ENCODE measurements at regions not wholly inside any gene's neighbourhood (a gene's known extent, or its start where the extent isn't known, plus 50 kb on each side); places are given as distances from the start of the nearest gene placed in this dataset.

DNA sequence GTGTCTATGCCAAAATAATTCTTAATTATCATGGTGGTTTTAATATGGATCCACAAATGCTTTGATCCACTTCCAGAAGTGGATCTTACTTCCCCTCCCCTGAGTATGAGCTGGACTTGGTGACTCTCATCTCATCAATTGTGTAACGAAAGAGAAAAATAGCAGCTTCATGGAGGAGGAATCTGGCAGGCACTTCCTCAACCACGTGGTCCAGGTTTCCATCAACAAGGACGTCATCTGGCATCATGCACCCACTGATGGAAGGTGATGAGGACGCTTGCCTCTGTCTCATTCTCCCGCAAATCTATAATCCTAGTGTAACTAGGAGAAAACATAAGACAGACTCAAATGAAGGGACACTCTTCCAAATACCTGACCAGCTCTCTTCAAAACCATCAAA is 54.6 kb upstream of the S1PR3 start:
- no peaks in the 10 kb centered on the region for H3K36me3 ChIP-seq (ENCODE audit: control insufficient read depth in 2 of 2, extremely low read depth in 1 of 2, insufficient read depth in 1 of 2, low read length in 1 of 2)
- Mint-ChIP-seq H3K4me1 (peaks cover 0 to 4% (median 0%) of the 10 kb centered on the region in 3 donors), H3K4me3 (no peak overlapping the region), H3K9me3 (no peaks in the 10 kb centered on the region), H3K27me3 (peaks cover 15 to 23% of the 10 kb centered on the region in 2 donors), H3K36me3 (no peaks in the 10 kb centered on the region), H3K27ac (no peak overlapping the region)
- ChIA-PET POLR2A (no interaction called here), CTCF (no interaction called here)
- ATAC-seq (replicated peaks in 1 of 4) (no peak), DNase-seq (no peak)
- peaks cover 0 to 3% of the 10 kb centered on the region in 2 experiments for H3K27me3 ChIP-seq (replicated peaks in 1 of 2; ENCODE audit: control insufficient read depth in 2 of 2, extremely low read depth in 1 of 2, insufficient read depth in 2 of 2, low read length in 1 of 2)
- H3K27ac ChIP-seq (ENCODE audit: low read length): no peak overlapping the region
- no peak overlapping the region for H3K4me3 ChIP-seq (ENCODE audit: control insufficient read depth in 1 of 2, extremely low read depth in 1 of 2, low read length in 1 of 2)
- WGBS (ENCODE audit: insufficient coverage): 88% methylated on average over 4 of the region's 5 CpGs
- H3K4me1 ChIP-seq (ENCODE audit: control insufficient read depth in 1 of 2, extremely low read depth in 1 of 2, insufficient read depth in 2 of 2, low read length in 2 of 2): no peaks in the 10 kb centered on the region
- no peaks in the 10 kb centered on the region for H3K9me3 ChIP-seq

DNA sequence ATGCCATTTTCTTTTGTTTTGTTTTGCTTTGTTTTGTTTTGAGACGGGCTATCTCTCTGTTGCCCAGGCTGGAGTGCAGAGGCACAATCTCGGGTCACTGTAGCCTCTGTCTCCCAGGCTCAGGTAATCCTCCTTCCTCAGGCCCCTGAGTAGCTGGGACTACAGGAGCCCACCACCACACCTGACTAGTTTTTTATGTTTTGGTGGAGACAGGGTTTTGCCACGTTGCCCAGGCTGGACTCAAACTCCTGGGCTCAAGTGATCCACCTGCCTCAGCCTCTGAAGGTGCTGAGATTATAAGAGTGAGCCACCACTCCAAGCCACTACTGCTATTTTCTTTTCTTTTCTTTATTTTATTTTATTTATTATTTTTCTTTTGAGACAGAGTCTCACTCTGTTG is 54.0 kb upstream of the S1PR3 start:
- ChIA-PET POLR2A (no interaction called here), CTCF (no interaction called here)
- Mint-ChIP-seq H3K4me3 (no peak overlapping the region), H3K36me3 (no peaks in the 10 kb centered on the region), H3K4me1 (peaks cover 0 to 4% (median 0%) of the 10 kb centered on the region in 3 donors), H3K9me3 (no peaks in the 10 kb centered on the region), H3K27me3 (peaks cover 9 to 18% of the 10 kb centered on the region in 2 donors), H3K27ac (no peak overlapping the region)
- Histone ChIP-seq H3K9me3 (no peaks in the 10 kb centered on the region), H3K4me1 (ENCODE audit: control insufficient read depth in 1 of 2, extremely low read depth in 1 of 2, insufficient read depth in 2 of 2, low read length in 2 of 2) (no peaks in the 10 kb centered on the region), H3K27ac (ENCODE audit: low read length) (no peak overlapping the region), H3K4me3 (ENCODE audit: control insufficient read depth in 1 of 2, extremely low read depth in 1 of 2, low read length in 1 of 2) (no peak overlapping the region), H3K27me3 (replicated peaks in 1 of 2; ENCODE audit: control insufficient read depth in 2 of 2, extremely low read depth in 1 of 2, insufficient read depth in 2 of 2, low read length in 1 of 2) (peaks cover 0 to 3% of the 10 kb centered on the region in 2 experiments), H3K36me3 (ENCODE audit: control insufficient read depth in 2 of 2, extremely low read depth in 1 of 2, insufficient read depth in 1 of 2, low read length in 1 of 2) (no peaks in the 10 kb centered on the region)
- ATAC-seq (replicated peaks in 1 of 4): no peak
- DNase-seq: no peak
- 43% methylated on average over 2 of the region's 3 CpGs for WGBS (ENCODE audit: insufficient coverage)

DNA sequence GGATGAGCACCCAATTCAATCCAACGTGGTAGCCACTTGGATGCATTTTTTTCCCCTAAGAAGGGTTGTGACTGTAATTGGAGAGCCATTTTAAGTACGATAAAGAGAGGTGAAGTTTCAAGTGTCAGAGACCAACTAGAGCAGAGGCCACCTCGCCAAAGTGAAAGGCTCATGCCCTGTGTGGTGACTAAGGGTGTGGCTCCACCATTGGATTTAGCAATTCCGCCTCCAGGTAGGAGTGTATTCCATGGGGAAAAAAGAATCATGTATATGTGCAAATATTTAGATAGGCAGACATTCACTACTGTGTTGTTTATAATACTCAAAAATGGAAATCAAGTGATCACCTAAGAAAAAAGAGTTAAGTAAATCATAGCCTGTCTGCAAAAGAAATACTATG is 53.1 kb upstream of the S1PR3 start:
- peaks cover 8 to 15% of the 10 kb centered on the region in 2 donors for H3K27me3 Mint-ChIP-seq
- Histone ChIP-seq H3K9me3 (no peaks in the 10 kb centered on the region), H3K27me3 (replicated peaks in 1 of 2; ENCODE audit: control insufficient read depth in 2 of 2, extremely low read depth in 1 of 2, insufficient read depth in 2 of 2, low read length in 1 of 2) (no peaks in the 10 kb centered on the region), H3K27ac (ENCODE audit: low read length) (no peak overlapping the region), H3K4me1 (ENCODE audit: control insufficient read depth in 1 of 2, extremely low read depth in 1 of 2, insufficient read depth in 2 of 2, low read length in 2 of 2) (no peaks in the 10 kb centered on the region), H3K36me3 (ENCODE audit: control insufficient read depth in 2 of 2, extremely low read depth in 1 of 2, insufficient read depth in 1 of 2, low read length in 1 of 2) (no peaks in the 10 kb centered on the region), H3K4me3 (ENCODE audit: control insufficient read depth in 1 of 2, extremely low read depth in 1 of 2, low read length in 1 of 2) (no peak overlapping the region)
- DNase-seq (no peak), ATAC-seq (replicated peaks in 1 of 4) (no peak)
- no peak overlapping the region for H3K27ac Mint-ChIP-seq
- 72% methylated on average over 2 of the region's 4 CpGs for WGBS (ENCODE audit: insufficient coverage)
- peaks cover 0 to 3% (median 0%) of the 10 kb centered on the region in 3 donors for H3K4me1 Mint-ChIP-seq
- ChIA-PET CTCF (no interaction called here), POLR2A (no interaction called here)
- no peaks in the 10 kb centered on the region for H3K36me3 Mint-ChIP-seq
- no peaks in the 10 kb centered on the region for H3K9me3 Mint-ChIP-seq
- no peak overlapping the region for H3K4me3 Mint-ChIP-seq

All from T-cell (primary cell).